ENCODE measurements at regions not wholly inside any gene's neighbourhood (a gene's known extent, or its start where the extent isn't known, plus 50 kb on each side); places are given as distances from the start of the nearest gene placed in this dataset.
"Not testable (repeated sequence)": the region's sequence is repeated elsewhere in the genome, so short reads cannot be mapped to it uniquely, and the experiment has no call there.

GRCh38 chr6:23678626-23679025, 447.4 kb upstream of the NRSN1 start:
- DNase-seq = no peak

DNA sequence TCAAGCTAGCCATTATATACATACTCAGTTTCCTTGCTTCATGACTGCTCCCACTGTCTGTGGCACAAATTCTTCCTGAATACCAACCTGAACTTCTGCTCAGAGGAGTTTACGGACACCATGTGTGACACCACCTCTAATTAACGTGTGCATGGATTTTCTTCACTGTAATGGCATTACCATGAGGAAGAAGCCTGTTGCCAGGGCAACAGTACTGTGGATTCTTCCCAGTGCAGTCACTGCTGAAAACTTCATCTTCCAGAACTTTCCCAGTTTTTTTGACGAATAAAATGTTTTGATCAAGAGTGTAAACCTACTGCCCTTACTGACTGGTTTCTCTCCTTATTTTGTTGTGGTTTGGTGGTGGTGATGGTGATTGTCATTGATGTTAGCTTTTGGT, 444.3 kb upstream of the NRSN1 start:
- DNase-seq = no peak

- no peak for DNase-seq
These were observed 437.4 kb upstream of the NRSN1 start for GRCh38 chr6:23688650-23689049.

DNA sequence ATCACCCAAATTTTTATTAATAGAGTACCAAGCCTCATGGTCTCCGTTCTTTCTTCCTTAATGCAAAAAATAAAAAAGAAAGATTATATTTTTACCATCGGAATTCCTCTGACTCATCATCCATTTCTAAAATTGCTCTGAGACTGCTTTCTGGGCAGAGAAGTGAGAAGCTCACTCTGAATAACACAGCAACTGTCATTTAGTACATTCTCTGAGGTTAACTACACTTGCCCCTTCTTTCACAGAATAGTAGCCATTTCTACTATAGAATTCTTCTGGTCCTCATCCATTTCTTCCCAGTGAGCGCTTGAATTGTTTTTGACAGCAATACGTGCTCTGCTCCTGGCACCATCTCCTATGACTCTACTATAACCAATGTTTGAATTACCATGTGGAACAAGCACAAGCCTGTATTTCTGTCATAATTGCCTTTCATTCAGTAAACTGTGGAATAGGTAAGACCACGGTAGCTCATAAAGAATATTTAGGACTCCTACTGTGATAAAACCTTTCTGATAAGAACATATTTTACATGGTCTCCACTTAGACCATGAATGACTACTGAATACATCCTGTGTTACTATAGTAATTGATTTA, 435.5 kb upstream of the NRSN1 start:
- DNase-seq = no peak

- DNase-seq = no peak
These were observed 433.8 kb upstream of the NRSN1 start for GRCh38 chr6:23692184-23692583.

DNA sequence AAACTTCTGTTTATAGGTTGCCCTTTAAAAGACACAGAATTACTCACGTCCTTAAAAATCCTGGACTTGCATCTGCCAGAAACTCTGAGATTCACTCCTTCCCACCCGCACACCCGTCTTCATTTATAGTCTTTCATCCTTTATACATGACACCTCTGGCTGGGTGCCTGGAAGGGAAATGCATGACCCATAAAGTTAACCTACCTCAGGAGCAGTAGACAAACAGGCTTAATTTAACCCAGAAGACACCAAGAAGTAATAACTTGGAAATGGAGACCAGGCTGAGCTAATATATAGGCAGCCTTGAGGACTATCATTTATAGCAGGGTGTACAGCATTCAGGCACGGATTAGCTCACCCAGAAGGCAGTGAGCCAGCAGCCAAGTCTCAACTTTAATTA, 429.0 kb upstream of the NRSN1 start:
- DNase-seq = no peak

GRCh38 chr6:23704479-23705052, 421.4 kb upstream of the NRSN1 start:
- DNase-seq = no peak

DNA sequence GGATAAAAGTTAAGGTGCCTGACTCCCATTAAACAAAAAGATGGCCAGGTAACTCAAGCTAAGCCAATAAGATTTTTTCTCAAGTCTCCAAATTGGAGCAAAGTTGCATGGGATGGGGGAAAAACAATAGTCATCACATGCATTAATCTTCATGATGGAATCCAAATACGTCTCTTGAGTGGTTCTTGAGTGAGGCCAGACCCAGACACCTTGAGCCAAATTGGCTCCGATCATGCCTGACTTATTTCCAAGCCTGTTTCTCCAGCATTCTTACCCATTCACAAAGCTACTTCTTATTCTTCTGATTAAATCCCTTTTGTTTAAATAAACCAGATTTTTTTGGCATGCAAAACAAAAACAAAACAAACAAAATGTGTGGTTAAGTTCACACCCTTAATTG, 420.3 kb upstream of the NRSN1 start:
- DNase-seq = no peak

- DNase-seq = no peak
These were observed 413.3 kb upstream of the NRSN1 start for GRCh38 chr6:23712756-23713155.

GRCh38 chr6:23713211-23713610, 412.8 kb upstream of the NRSN1 start:
- DNase-seq = no peak

- DNase-seq = no peak
These were observed 397.3 kb upstream of the NRSN1 start for GRCh38 chr6:23728707-23729106.

DNA sequence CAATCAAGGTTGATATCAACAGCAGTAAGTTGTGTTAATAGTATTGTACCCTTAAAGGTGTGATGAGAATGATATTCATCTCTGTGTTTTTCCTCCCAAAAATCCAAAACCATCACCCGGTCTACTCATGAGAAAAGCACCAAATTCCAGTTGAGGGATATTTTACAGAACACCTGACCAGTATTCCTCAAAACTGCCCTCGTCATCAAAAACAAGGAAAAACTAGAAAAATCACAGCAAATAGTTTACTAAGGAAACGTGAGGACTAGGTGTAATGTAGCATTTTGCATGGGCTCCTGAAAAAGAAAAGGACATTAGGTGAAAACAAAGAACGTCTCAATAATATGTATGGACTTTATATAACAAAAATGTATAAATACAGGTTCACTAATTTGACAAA, 394.4 kb upstream of the NRSN1 start:
- DNase-seq = no peak

- no peak for DNase-seq
These were observed 393.5 kb upstream of the NRSN1 start for GRCh38 chr6:23732521-23732920.

GRCh38 chr6:23735151-23735550, 390.9 kb upstream of the NRSN1 start:
- no peak for DNase-seq

DNA sequence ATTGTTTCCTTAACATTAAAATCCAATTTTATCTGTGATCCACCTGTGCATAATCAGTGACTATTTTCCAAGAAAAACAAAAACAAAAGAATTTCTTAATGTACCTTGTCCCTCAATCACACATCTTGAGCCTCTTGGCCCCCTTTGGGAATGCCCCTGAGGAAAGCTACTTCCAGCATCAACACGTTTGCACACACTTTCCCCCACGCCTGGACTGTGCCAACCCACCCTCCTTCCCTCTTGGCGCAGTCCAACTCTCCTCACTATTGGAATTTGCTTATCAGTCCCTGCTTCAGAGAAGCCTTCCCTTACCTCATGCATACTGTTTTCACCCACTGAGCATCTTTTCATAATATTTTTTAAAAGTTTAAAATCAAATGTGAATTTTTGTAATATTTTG, 389.4 kb upstream of the NRSN1 start:
- DNase-seq = no peak

DNA sequence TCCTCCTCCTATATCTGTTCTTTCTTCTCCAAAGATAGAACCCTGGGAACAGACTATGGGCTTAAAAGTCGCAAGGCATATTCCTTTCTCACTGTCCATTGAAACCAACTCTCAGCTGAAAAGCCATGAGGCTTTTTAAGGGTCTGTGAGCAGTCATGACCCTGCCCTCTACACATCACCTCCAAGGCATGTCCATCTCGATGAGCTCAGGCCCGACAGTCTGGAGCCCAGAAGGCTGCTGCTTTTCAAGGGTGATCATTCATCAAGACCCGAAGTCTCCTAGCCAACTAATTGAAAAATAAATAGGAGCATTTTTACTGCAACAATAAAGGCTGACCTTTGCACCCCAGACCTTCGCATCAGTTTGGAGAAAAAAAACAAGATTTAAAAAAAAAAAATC, 378.8 kb upstream of the NRSN1 start:
- no peak for DNase-seq

DNA sequence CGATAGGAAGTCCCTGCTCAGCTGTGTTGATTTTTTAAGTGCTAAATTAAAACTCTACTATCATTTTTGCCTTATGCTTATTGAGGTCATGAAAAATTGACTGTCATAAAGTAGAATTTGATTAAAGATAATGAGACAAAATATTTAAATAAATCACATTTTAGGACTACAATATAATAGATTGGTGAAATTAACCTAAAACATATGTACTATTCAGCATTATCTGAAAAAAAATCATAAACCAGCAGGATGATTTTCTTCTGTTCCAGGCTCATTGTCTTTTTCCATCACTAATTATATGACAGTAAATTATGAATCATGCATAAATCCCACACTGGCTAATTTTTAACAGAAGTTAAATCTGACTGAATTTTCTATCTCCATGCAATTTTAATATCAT, 373.6 kb upstream of the NRSN1 start:
- no peak for DNase-seq

DNA sequence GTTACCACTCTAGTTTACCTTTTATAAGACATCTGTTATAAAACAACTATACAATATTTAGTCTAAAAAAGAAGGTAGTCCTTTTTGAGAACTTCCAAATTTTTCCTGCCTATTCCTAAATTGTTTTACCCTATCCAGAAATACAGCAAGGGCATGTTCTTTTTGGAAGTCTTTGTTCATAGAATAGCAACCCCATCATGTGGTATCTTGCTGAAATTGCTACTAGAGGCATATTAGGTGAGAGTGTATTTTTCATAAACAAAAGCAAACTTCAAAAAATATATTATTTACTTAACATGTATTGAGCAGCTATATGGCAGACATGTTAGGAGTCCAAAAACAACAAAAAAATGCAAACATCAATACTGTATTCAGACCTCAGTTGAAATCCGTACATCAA, 371.8 kb upstream of the NRSN1 start:
- no peak for DNase-seq

- no peak for DNase-seq
These were observed 350.9 kb upstream of the NRSN1 start for GRCh38 chr6:23775127-23775526.

DNA sequence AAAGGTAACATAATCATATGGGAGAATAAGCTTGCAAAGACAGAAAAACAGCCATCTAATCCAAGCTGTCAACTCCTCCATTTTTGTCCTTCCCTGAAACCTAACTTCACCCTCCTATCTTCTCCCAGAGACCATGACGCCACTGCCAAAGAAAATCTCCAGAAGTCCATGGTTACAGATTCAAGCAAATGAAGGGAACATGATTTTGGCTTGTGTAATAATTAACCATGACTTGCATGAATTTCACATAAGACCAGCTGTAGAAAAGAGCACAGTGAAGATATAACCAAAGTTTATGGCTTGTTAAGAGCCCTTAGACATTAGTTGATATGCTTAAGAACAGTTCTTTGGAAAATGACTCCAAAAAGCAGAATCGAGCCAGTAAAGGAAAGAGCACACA, 342.1 kb upstream of the NRSN1 start:
- no peak for DNase-seq

- no peak for DNase-seq
These were observed 341.6 kb upstream of the NRSN1 start for GRCh38 chr6:23784301-23784919.

GRCh38 chr6:23790756-23791155, 335.3 kb upstream of the NRSN1 start:
- DNase-seq = no peak

DNA sequence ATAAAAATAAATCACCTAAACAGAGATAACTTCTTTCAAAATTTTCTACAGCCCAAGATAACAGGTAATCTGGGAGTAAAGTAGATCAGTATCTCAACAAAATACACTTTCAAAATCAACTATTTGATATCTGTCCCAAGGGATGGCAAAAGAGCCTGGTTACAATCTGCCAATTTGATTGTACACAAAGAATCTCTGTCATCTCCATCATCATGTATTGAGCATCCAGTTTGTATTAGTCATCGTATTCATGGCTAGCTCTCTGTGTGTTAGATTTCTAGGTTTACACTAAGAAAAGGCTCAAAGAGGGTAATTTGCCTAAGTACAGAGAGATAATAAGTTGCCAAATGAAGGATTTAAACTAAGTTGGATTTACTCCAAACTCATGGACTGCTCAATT, 329.0 kb upstream of the NRSN1 start:
- no peak for DNase-seq

GRCh38 chr6:23804289-23804688, 321.7 kb upstream of the NRSN1 start:
- DNase-seq = not testable (repeated sequence)

DNA sequence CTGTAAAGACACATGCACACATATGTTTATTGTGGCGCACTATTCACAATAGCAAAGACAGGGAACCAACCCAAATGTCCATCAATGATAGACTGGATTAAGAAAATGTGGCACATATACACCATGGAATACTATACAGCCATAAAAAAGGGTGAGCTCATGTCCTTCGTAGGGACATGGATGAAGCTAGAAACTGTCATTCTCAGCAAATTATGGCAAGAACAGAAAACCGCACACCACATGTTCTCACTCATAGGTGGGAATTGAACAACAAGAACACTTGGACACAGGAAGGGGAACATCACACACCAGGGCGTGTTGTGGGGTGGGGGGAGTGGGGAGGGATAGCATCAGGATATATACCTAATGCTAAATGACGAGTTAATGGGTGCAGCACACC, 304.9 kb upstream of the NRSN1 start:
- not testable (repeated sequence) for DNase-seq

Measured in C1 segment of cervical spinal cord (tissue), 14 donors.